ENCODE measurements at regions not wholly inside any gene's neighbourhood (a gene's known extent, or its start where the extent isn't known, plus 50 kb on each side); places are given as distances from the start of the nearest gene placed in this dataset.

DNA sequence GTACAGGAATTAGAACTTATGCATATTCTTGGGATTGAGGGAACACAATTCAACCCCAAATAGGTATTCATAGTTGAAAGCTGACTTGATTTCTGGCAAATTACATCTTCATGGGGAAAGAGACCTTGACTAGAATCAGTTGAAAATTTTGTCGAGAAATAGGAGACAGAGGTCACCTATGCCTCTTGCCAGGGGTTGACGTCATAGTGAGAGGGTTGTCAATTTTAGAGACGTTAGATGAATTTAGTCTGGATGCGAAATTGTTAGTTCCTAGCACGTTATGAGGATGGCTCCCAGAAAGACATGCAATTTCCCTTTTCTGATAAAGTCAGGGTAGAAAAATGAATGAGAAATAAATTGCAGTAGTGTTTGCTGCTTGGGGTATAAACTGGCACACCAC lies 59.3 kb downstream of the SEC61G start:
- TF ChIP-seq CTCF (conservative IDR thresholded peaks at IDR 0.05; ENCODE audit: low read depth in 2 of 2) = no peak
- TF ChIP-seq ETS1 (IDR thresholded peaks at IDR 0.05) = no peak
- no peak for TF ChIP-seq EZH2 (IDR thresholded peaks at IDR 0.05; ENCODE audit: low read depth, unreplicated experiment)
- TF ChIP-seq EZH2phosphoT487 (IDR thresholded peaks at IDR 0.05; ENCODE audit: unreplicated experiment) = no peak
- no peak for TF ChIP-seq POLR2AphosphoS5 (IDR thresholded peaks at IDR 0.05; ENCODE audit: low read depth)
